ENCODE measurements at regions not wholly inside any gene's neighbourhood (a gene's known extent, or its start where the extent isn't known, plus 50 kb on each side); places are given as distances from the start of the nearest gene placed in this dataset.
"Not testable (repeated sequence)": the region's sequence is repeated elsewhere in the genome, so short reads cannot be mapped to it uniquely, and the experiment has no call there.

- no peak for DNase-seq
Measured at GRCh38 chr10:81280497-81281479, 594.2 kb upstream of the NRG3 start.

- DNase-seq = no peak
Measured at GRCh38 chr10:81288544-81288943, 586.5 kb upstream of the NRG3 start.

- no peak for DNase-seq
Measured at GRCh38 chr10:81297292-81297691, 577.7 kb upstream of the NRG3 start.

- no peak for DNase-seq
Measured at GRCh38 chr10:81303656-81304055, 571.3 kb upstream of the NRG3 start.

GRCh38 chr10:81306971-81307782, 567.8 kb upstream of the NRG3 start:
- DNase-seq = no peak

GRCh38 chr10:81309041-81309552, 565.9 kb upstream of the NRG3 start:
- DNase-seq = no peak

- DNase-seq = no peak
Measured at GRCh38 chr10:81314471-81314870, 560.5 kb upstream of the NRG3 start.

GRCh38 chr10:81315026-81315425, 560.0 kb upstream of the NRG3 start:
- no peak for DNase-seq

GRCh38 chr10:81348003-81348402, 527.0 kb upstream of the NRG3 start:
- no peak for DNase-seq

GRCh38 chr10:81367132-81367531, 507.9 kb upstream of the NRG3 start:
- no peak for DNase-seq

- DNase-seq = no peak
Measured at GRCh38 chr10:81386817-81387216, 488.2 kb upstream of the NRG3 start.

- DNase-seq = no peak
Measured at GRCh38 chr10:81403451-81403850, 471.5 kb upstream of the NRG3 start.

GRCh38 chr10:81405399-81405798, 469.6 kb upstream of the NRG3 start:
- DNase-seq = no peak

GRCh38 chr10:81414038-81414437, 461.0 kb upstream of the NRG3 start:
- DNase-seq = no peak

- DNase-seq = no peak
Measured at GRCh38 chr10:81426722-81427121, 448.3 kb upstream of the NRG3 start.

GRCh38 chr10:81428456-81429134, 446.4 kb upstream of the NRG3 start:
- DNase-seq = no peak

GRCh38 chr10:81439445-81439844, 435.5 kb upstream of the NRG3 start:
- no peak for DNase-seq

GRCh38 chr10:81441624-81442023, 433.4 kb upstream of the NRG3 start:
- not testable (repeated sequence) for DNase-seq

- DNase-seq = no peak
Measured at GRCh38 chr10:81444242-81444929, 430.6 kb upstream of the NRG3 start.

GRCh38 chr10:81450651-81451050, 424.3 kb upstream of the NRG3 start:
- no peak for DNase-seq

- no peak for DNase-seq
Measured at GRCh38 chr10:81472927-81473470, 402.0 kb upstream of the NRG3 start.

GRCh38 chr10:81473755-81474154, 401.2 kb upstream of the NRG3 start:
- no peak for DNase-seq

Data from RPMI8226 (cell line).